ENCODE measurements at regions not wholly inside any gene's neighbourhood (a gene's known extent, or its start where the extent isn't known, plus 50 kb on each side); places are given as distances from the start of the nearest gene placed in this dataset.

GRCh38 chr16:13503960-13504635 is 415.9 kb upstream of the ERCC4 start (continued):
- TF ChIP-seq CUX1 (IDR thresholded peaks at IDR 0.05; ENCODE audit: insufficient replicate concordance, low read depth, low read length) (no peak), ESRRA (IDR thresholded peaks at IDR 0.05; ENCODE audit: low read length) (no peak), ZBTB4 (CRISPR knock-in tag; IDR thresholded peaks at IDR 0.05) (no peak), ZBTB40 (IDR thresholded peaks at IDR 0.05; ENCODE audit: borderline replicate concordance) (no peak), TBL1XR1 (IDR thresholded peaks at IDR 0.05; ENCODE audit: low read depth, low read length) (no peak)
